HCT116 (cell line): ENCODE measurements at regions not wholly inside any gene's neighbourhood (a gene's known extent, or its start where the extent isn't known, plus 50 kb on each side); places are given as distances from the start of the nearest gene placed in this dataset.

ENCODE experiments used
- ATAC-seq: fragments of 200-7000 bp; cut with Tn5 transposase; 2 replicates; pipeline ENCODE4 v1.9.1; 2020; ENCODE audit warnings: mild to moderate bottlenecking, moderate library complexity
- BruUV-seq: library from RNA; stranded (reverse); fragments of 400-500 nt; replicated peaks from 2 replicates; lab custom pipeline; 2021; lab: Mats Ljungman, UMichigan
- CTCF ChIA-PET: fragments of 300-600 bp; sonication (Branson Sonifier 250); formaldehyde crosslinking; loops from one replicate; lab custom pipeline; 2021; ENCODE audit warnings: antibody characterized with exemption; lab: Charles Lee
- POLR2A ChIA-PET: fragments of 300-600, 350-600 bp; sonication (Branson Sonifier 250); formaldehyde crosslinking; loops from one replicate; lab custom pipeline; 2021; ENCODE audit warnings: antibody characterized with exemption; lab: Charles Lee
- RAD21 ChIA-PET, 2 experiments: fragments of 300-600 bp; sonication (Branson Sonifier 250); formaldehyde crosslinking; loops; one replicate each; lab custom pipeline; 2023; ENCODE audit warnings: low total read pairs in 2 of 2; ENCODE audit not compliant: uncharacterized antibody in 2 of 2, unreplicated experiment in 2 of 2, low non-redundant PET in 1 of 2; lab: Charles Lee
- DNase-seq: peaks from one replicate; pipeline ENCODE4 v3.0.0-alpha.2; 2010; ENCODE audit warnings: low read depth, low spot score
- H2AFZ ChIP-seq: fragments of 200-600 bp; shearing (Covaris generic), sonication (generic); 2 replicates; pipeline ENCODE4 v1.6.1; 2017; ENCODE audit warnings: low read depth, mixed run types, mixed read lengths, antibody characterized with exemption, low read length; ENCODE audit not compliant: poor library complexity, severe bottlenecking
- H3K27ac ChIP-seq: 2 replicates; pipeline ENCODE4 v1.5.1; 2012; ENCODE audit warnings: low read depth, low read length
- H3K27me3 ChIP-seq: fragments of 200-600 bp; sonication (generic); 2 replicates; pipeline ENCODE4 v1.6.1; 2016; ENCODE audit warnings: mixed run types, low read length, mixed read lengths; ENCODE audit not compliant: insufficient read depth
- H3K36me3 ChIP-seq, 2 experiments: fragments of 200-500 bp in 1 of 2; fragments of 200-600 bp in 1 of 2; sonication (Bioruptor generic) in 1 of 2; sonication (generic) in 1 of 2; 2 replicates each; pipeline versions ENCODE4 v1.5.1 to v1.6.1; 2014 to 2016; ENCODE audit warnings: low read length in 2 of 2, inconsistent platforms in 1 of 2, mixed read lengths in 1 of 2, mixed run types in 1 of 2; ENCODE audit not compliant: insufficient read depth in 2 of 2, control insufficient read depth in 1 of 2
- H3K4me1 ChIP-seq, 2 experiments: fragments of 200-600 bp in 1 of 2; sonication (generic) in 1 of 2; 2 replicates each; pipeline versions ENCODE4 v1.5.1 to v1.6.1; 2012 to 2017; ENCODE audit warnings: low read length in 2 of 2, inconsistent platforms in 1 of 2, mild to moderate bottlenecking in 1 of 2, mixed read lengths in 1 of 2, mixed run types in 1 of 2, moderate library complexity in 1 of 2; ENCODE audit not compliant: insufficient read depth in 2 of 2, control insufficient read depth in 1 of 2
- H3K4me2 ChIP-seq: fragments of 200-600 bp; sonication (generic); 2 replicates; pipeline ENCODE4 v1.6.1; 2017; ENCODE audit warnings: mixed run types, low read length, mixed read lengths
- H3K4me3 ChIP-seq, 2 experiments: fragments of 200-600 bp in 1 of 2; sonication (generic) in 1 of 2; replicated peaks in 1 of 2; 2 replicates each; pipeline ENCODE4 v1.5.1; 2011 to 2016; ENCODE audit warnings: low read length in 2 of 2, control low read depth in 1 of 2, low read depth in 1 of 2, mild to moderate bottlenecking in 1 of 2, mixed read lengths in 1 of 2, mixed run types in 1 of 2
- H3K79me2 ChIP-seq: fragments of 200-600 bp; sonication (generic); 2 replicates; pipeline ENCODE4 v1.6.1; 2017; ENCODE audit warnings: mild to moderate bottlenecking, mixed run types, low read length, moderate library complexity, mixed read lengths; ENCODE audit not compliant: insufficient read depth
- H3K9ac ChIP-seq: fragments of 200-600 bp; sonication (generic); 2 replicates; pipeline ENCODE4 v1.6.1; 2016; ENCODE audit warnings: low read length, mixed read lengths
- H3K9me2 ChIP-seq: fragments of 200-600 bp; sonication (generic), shearing (Covaris generic); 2 replicates; pipeline ENCODE4 v1.6.1; 2017; ENCODE audit warnings: mixed run types, mild to moderate bottlenecking, moderate library complexity; ENCODE audit not compliant: insufficient read depth
- H3K9me3 ChIP-seq, 2 experiments: fragments of 200-500 bp in 1 of 2; fragments of 200-600 bp in 1 of 2; sonication (Bioruptor generic) in 1 of 2; sonication (generic) in 1 of 2; 2 replicates each; pipeline ENCODE4 v1.6.1; 2014 to 2017; ENCODE audit warnings: low read length in 2 of 2, mixed read lengths in 2 of 2, inconsistent platforms in 1 of 2, low read depth in 1 of 2, mild to moderate bottlenecking in 1 of 2, mixed run types in 1 of 2, moderate library complexity in 1 of 2; ENCODE audit not compliant: control insufficient read depth in 1 of 2, insufficient read depth in 1 of 2
- H4K20me1 ChIP-seq: fragments of 200-600 bp; sonication (generic), shearing (Covaris generic); 2 replicates; pipeline ENCODE4 v1.6.1; 2017; ENCODE audit warnings: mixed run types, mild to moderate bottlenecking, moderate library complexity; ENCODE audit not compliant: insufficient read depth
- ELF1 ChIP-seq: IDR thresholded peaks from 2 replicates; pipeline ENCODE4 v1.6.1; 2012; ENCODE audit warnings: low read depth, borderline replicate concordance
- EZH2phosphoT487 ChIP-seq: fragments of 200-600 bp; IDR thresholded peaks from 2 replicates; pipeline ENCODE4 v1.6.1; 2018; ENCODE audit warnings: antibody characterized with exemption, borderline replicate concordance
- intact Hi-C: fragments of 100-400 bp; cut with micrococcal nuclease; formaldehyde crosslinking; loops from 2 replicates; pipeline ENCODE4 v1.10.0; 2022

DNA sequence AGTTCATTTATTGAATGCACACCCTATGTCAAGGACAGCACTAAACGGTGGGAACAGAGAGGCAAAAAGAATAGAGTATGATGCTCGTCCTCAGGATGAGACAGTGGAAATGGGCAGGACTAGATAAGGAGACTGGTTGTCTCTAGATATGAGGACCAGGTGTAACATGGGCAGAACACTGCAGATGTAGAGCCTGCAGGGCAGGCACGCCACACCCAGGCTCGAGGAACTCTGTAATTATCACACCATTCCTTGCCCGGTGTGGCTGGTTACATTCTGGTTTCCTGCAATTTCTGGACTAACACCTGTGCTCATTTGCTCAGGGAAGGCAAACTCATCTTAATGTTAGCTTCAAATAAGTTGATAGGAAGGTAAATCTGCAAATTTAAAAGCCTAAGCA, 334.4 kb downstream of the DHX15 start:
- Histone ChIP-seq H3K9ac (no peak overlapping the region), H3K9me3 (no peaks in the 10 kb centered on the region), H3K79me2 (no peaks in the 10 kb centered on the region), H3K4me3 (no peak overlapping the region), H2AFZ (no peak overlapping the region), H3K9me2 (no peaks in the 10 kb centered on the region), H3K27me3 (no peaks in the 10 kb centered on the region), H4K20me1 (no peaks in the 10 kb centered on the region), H3K4me1 (no peaks in the 10 kb centered on the region), H3K27ac (no peak overlapping the region), H3K4me2 (no peak overlapping the region), H3K36me3 (no peaks in the 10 kb centered on the region)
- POLR2A ChIA-PET, result no interaction called here
- BruUV-seq, result no TSS peak
- TF ChIP-seq ELF1, result no peak
- no peak for ATAC-seq
- no peak for DNase-seq
- intact Hi-C loops, result no loop called here
- CTCF ChIA-PET, result no interaction called here
- RAD21 ChIA-PET, result no interaction called here

DNA sequence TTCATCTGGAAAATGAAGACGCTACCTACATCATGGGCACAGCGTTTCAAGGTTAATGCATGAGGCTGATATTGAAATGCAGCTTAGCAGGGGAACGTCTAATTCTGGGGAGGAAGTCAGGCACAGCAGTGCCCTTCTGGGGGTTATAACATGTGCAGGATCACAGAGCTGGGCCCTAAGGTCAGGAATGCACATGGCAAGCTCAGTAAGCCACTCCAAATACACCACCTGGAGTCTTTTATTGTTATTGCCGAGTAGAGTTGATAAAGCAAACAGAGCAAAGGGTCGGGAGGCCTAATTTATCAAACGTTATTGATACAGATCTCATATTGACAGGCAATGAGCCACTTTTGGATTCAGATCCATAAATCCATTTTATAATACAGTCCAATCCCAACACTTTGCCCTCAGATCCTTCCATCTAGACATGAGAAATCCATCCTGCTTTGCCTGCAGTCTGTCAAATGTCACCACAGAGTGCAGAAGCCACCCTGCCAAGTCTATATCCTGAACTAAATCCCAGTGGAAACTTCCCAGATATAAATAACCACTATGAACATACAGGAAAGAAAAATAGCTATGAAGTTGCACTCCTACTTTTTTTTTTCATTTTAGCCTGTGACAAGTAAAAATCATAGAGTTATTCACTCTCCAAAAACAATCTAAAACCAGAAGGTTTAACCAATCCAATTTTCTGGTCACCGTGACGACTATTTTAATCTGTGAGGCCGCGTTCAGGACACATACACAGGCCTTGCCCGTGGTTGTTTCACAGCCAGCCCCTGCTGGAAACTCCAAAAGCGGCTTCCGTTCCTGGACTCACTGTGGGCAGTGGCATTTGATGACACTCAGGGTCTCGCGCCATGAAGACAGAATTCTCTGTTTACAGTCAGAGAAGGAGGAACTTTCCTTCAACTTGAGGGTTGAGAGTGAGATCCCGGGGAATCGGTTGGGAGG, 335.4 kb downstream of the DHX15 start:
- Histone ChIP-seq H3K27me3 (no peaks in the 10 kb centered on the region), H3K4me2 (no peak overlapping the region), H3K27ac (no peak overlapping the region), H3K9me3 (no peaks in the 10 kb centered on the region), H4K20me1 (no peaks in the 10 kb centered on the region), H3K9me2 (no peaks in the 10 kb centered on the region), H3K79me2 (no peaks in the 10 kb centered on the region), H2AFZ (no peak overlapping the region), H3K36me3 (no peaks in the 10 kb centered on the region), H3K4me3 (no peak overlapping the region), H3K9ac (no peak overlapping the region), H3K4me1 (no peaks in the 10 kb centered on the region)
- ChIA-PET CTCF (no interaction called here), POLR2A (no interaction called here), RAD21 (no interaction called here)
- no TSS peak for BruUV-seq
- no peak for ATAC-seq
- no peak for TF ChIP-seq EZH2phosphoT487
- intact Hi-C loops, result no loop called here
- no peak for DNase-seq
